Medulla oblongata (tissue), 1 donor: ENCODE measurements at regions not wholly inside any gene's neighbourhood (a gene's known extent, or its start where the extent isn't known, plus 50 kb on each side); places are given as distances from the start of the nearest gene placed in this dataset.

Experiments
- DNase-seq: peaks from one replicate; pipeline ENCODE4 v3.0.0-alpha.2; 2015; ENCODE audit errors: extremely low spot score

DNA sequence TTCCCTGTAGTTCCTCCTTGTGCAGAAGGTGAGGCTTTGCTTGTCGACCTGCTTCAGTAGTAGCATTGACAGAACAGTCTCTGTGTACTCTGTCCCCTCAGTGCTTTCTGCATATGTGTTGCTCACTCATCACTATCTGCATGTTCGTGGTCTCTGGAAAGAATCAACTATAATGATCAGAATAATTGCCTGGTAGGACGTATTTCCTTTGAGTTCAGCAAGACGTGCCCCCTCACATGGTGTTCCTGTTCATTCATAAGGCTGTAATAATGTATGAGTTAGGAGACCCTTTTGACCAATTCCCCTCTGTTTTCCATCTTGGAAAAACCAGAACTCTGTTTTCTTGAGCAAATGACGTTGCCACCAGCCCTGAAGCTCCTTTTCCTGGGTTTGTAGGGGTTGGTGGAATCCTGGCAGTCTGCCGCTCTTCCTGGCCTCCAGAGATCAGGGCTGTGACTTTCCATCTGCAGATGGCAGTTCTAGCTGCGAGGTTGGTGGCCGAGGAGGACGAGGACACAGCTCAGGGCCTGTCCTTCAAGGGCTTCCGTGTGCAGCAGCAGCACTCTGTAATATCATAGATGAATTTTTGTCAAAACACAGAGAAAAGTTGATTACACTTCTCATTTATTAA, 61.9 kb downstream of the EXOSC2 start:
- DNase-seq: no peak

DNA sequence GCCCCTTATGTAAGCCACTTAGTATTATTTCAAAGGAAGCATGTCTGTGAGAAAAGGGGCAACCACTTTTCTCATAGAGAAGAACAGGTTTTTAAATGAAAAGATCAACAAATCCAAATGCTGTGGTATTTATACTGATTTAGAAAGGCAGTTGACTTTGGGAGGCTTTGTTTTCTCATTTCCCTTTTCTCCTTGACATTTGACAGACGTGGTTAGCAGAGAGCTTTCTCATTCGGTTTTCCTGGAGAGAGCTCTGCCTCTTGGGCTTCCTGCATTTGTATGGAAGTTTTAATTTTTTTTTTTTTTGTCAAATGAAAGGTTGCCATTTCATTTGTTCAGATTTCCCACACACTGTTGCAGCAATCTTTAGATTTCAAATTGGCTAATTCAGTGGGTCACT, 62.5 kb downstream of the EXOSC2 start:
- peak; percentile 41 for DNase-seq

DNA sequence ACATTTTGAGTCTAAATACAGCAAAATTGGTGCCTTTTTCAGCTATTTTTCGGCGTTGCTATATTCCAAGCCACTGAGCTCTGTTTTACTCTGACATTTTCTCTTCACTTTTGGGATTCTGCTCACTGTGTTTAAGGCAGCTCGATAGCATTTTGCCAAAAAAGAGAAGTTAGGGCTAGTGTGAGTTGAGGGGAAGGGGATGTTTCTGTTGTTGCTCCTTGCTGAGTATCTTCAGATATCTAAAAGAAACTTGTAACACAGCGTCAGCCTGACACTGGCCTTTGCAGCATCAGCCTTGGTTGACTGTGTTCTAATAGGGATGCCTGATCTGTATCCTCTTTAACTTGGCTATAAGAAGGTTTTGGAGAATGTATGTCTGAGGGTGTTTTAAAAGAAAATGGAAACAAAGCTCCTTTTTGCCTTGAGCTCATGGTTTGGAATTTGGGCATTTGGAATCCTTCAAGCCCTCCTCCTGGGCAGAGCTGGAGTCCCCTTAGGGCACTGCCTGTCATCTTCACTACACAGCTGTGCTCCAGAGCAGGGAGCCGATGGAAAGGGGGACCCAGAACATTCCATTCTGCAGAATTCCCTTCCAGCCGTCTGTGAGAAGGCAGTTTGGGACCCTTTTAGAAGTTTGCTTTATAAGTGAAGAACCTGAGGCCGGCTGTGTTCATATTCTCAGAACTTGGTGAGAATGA, 63.0 kb downstream of the EXOSC2 start:
- no peak for DNase-seq

DNA sequence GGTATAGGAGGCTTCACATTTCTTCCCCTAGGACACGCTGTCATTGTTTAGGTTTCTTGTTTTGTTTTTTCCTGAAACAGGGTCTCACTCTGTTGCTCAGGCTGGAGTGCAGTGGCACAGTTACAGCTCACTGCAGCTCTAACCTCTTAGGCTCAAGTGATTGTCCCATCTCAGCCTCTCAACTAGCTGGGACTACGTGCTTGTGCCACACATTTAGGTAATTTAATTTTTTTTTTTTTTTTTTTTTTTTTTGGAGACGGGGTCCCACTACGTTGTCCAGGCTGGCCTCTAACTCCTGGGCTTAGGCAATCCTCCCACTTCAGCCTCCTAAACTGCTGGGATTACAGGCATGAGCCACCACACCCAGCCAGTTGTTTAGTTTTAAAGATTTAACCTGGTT, 66.2 kb downstream of the EXOSC2 start:
- no peak for DNase-seq

DNA sequence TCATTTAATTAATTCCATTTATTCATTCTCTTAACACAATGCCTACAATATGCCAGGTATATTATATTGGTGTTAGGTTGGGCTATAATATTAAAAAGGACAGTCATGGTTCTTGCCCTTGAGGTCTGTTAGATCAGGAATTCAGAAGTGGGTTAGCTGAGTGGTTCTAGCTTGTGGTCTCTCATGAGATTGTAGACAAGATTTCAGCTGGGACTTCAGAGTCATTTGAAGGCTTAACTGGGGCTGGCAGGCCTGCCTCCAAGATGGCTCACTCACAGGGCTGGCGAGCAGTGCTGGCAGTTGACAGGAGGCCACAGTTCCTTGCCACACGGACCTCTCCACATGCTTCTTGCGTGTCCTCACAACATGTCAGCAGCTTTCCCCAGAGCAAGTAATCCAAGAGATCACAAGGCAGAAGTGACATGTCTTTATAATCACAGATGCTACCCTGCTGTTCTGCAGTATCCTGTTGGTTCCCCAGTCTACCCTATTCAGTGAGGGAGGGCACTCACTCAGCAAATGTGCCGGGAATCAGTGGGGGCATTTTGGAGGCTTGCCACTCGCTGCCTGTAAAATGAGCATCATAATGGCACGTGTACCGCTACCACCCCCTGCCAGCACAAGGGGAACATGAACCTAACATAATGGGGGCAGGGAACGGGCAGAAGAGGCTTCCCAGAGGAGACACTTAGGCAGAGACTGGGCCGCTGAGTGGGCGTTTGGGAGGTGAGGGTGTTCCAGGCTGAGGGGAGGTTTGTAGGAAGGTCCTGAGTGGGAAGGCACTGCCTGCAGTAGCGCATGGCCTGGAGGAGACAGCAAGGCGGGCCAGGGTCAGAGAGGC, 70.0 kb downstream of the EXOSC2 start:
- DNase-seq: no peak

DNA sequence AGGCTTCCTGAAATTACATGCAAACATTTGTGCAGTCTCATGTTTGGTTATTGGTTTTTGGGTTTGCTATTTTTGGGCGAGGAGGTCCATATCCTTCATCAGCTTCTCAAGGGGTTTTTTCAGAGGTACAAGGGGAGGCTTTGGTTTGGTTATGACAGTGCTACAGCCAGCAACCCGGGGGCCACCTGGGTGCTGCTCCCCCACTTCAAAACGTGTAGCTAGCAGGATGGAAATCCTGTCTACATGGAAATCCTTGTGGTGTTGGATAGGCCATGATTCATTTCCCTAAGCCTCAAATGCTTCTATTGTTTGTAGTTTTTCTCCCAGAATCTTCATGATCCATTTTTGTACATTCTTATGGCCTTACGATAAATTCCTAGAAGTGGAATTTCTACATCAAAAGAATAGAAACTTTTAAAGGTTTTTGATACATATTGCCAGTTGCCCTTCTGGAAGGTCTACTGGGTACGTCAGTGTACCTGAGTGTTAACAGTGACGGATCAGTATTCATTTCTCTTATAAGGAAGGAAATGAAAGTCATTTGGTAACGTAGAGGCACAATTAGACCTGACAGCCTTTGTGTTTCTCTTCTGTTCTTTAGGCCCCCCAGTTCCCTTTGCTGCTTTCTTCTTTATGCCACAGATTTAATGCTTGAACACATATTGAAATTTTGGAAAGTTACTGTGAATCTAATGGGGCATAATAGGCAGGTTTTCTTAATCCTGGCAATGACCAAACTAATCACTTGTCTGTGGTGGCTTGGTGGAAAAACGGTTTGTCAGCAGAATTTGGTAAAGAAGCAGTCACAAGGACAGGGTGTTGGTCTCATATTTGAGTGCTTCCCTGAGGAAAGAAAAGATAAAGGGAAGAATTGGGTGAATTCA, 69.7 kb upstream of the ABL1 start:
- no peak for DNase-seq

DNA sequence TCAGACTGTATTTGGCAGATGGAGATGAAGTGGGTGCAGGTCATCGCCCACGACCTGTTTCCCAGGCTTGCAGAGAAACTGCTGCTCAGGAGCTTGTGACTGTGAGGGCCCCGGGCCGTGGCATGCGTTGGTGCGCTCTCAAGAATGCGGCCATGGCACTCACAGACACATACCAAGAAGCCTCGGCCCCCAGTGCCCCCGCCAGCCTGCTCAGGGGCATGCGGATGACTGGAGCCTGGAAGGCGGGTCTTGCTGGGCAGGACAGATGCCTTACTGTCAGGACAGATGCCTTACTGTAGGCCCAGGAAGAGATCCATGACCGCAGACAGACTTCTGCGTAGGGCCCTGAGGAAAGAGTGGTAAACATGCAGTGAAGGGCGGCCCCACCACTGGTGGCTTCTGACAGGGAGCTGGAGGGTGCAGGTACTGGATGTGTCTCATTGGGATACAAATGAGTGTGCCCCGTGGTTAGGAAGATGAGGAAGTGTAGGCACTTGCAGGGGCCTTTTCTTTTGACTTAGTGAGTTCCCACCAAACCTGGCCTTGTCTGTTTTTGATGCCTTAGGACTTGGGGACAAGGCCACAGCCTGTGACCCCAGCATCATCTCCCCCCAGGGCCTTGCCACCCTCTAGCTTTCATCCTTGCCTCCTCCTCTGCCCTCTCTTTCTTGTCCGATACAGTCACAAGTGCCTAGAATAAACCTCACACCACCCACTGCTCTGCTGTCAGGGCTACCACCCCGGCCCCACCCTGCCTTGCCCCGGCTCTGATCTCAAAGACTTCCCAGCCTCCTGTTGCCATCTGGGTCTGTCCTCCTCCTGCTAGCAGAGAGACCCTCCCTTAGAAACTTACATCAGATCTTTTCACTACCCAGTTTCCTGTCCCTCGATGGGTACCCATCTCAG, 68.8 kb upstream of the ABL1 start:
- no peak for DNase-seq

DNA sequence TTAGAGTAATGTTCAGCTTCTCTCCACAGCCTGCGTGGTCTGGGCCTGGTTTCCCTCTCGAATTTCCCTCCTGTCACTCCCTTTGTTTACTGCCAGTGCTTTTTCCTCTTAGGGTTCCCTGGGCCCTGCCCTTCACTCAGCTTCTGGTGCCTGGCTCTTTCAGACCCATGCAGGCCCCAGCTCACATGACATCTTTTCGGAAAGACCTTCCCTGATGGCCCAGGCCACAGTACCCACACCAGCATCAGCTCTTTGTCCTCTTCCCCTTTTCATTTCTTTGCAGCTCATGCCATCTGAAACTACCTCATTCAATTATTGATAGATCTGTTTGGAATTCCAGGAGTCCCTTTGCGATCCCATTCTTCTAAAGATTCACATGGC, 68.1 kb upstream of the ABL1 start:
- DNase-seq: peak; percentile 60

DNA sequence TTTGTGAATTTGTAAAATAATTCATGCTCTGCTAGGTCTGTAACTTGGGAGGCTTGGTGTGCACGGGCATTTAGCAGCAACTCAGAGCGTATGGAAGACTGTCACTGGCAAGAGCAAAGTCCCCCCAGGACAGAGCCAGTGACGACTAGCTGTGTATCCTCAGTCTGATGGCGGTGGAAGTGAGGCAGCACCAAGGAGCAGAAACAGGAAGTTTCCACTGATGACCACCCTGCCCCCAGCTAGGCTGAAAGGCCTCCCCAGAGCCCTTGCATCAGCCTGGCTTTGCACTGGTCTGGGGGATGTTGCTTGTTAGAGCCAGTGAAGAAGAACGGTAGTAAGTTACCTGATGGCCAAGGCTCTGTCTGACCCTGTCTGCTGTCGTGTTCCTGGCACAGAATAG, 66.8 kb upstream of the ABL1 start:
- DNase-seq: no peak

DNA sequence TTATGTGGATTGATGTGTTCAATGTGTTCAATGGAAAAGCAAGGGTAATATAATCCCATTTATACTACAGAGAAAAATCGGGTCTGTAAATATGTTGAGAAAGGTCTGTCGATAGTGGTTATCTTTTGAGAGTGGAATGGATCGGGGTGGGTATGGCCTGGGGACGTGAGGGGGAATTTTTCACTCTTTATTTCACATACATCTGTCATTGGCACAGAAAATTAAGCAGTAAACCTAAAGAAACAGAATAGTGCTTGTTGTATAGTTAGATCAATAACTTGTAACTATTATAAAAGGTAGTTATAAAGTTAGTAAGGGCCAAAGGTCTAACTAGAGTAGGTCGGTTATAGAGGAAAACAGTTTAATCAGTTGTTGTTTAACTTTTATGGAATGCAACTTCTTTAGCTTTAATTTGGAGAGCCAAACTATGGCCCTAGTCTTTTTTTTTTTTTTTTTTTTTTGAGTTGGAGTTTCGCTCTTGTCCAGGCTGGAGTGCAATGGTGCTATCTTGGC, 66.1 kb upstream of the ABL1 start:
- no peak for DNase-seq

DNA sequence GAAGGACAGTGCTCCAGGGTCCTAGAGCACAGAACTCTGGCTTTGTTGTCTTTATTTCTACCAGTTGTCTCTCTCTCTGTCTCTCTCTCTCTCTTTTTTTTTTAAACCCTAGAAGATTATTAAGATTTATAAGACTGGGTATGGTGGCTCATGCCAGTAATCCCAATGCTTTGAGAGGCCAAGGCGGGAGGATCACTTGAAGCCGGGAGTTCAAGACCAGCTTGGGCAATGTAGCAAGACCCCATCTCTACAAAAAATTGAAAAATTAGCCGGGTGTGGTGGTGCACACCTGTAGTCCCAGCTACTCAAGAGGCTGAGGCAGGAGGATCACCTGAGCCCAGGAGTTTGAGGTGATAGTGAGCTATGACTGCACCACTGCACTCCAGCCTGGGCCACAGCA, 65.0 kb upstream of the ABL1 start:
- no peak for DNase-seq

DNA sequence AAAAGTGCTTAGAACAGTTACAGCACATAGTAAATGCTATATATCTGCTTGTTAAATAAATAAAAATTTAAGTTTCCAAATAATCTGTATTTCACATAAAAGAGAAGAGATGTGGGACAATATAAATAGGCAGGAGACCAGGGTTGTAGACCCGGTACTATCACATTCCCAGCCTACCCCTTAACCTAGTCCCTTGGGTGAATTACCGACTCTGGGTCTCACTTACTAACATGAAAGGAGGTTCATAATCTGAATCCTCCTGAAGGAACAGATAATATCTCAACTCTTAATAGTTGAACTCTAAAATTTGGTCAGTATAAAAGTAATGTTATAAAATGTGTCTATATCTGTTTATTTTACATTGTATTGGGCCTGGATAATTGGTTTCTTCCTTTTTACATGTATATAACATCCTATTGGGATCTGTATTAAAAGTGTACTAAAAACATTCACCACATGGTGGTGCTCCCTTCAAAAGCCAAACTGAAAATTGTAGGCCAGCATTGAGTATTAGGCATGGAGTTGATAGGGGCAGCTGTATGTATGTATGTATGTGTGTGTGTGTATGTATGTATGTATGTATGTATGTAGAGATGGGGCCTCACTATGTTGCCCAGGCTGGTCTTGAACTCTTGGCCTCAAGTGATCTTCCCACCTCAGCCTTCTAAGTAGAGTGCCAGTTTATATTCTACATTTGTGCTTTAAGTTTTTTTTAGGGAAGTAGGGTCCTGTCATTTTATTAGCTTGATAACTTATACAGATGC, 64.2 kb upstream of the ABL1 start:
- DNase-seq: peak; percentile 82

DNA sequence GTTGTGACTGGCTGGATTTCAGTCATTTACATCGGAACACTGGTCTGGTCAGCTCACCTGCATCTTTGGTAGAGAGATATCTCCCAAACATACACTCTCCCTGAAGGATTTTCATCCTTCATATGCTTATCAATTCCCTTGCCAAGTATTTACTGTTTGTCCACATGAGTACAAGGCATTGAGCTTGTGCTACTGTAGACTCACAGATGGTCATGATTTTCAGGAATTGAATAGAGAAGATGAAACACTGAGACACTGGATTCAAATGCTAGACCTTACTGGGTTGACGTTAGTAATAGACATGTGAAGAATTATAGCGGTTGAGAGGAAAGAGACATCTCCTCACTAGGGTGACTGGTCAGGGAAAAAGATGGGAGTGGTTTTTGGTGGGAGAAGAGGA, 62.9 kb upstream of the ABL1 start:
- DNase-seq: no peak

DNA sequence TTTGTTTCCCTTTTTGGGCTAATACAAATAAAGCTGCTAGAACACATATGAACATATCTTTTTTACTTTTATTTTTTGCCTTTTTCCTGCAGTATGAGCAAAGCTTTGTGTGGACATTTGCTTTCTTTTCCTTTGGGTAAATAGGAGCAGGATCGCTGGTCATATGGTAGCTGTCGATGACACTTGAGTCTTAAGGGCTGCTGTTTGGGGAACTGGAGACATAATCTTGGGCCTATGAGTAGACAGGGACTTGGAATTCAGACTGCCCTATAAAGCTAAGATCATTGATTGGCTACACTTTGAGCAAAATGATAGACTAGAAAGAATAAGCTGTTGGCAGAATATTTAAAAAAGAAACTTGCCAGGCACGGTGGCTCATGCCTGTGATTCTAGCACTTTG, 60.9 kb upstream of the ABL1 start:
- DNase-seq: no peak

DNA sequence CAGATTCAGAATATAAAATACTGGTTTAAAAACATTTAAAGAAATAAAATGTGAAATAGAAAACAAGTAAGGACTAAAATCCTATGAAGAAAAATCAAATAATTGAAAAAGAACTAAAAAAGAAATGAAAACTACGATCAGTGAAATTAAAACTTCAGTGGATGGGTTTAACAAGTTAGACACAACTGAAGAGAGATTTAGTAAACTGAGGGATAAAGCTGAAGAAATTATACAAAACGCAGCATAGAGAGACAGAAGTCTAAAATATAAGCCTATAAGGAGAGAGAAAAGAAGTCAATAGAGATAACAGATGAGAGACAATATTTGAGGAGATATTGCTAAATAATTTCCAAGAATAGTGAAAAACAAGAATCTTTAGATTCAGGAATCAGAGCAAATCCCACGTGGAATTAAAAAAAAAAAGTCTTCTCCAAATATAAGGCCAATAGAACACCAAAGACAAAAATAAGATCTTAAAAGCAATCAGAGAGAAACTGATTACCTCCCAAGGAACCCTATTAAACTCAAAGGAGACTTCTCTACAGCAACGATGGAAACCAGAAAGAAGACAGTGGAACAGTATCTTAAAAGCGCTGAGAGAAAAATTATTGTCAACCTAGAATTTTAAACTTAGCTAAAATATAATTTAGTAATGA, 59.6 kb upstream of the ABL1 start:
- no peak for DNase-seq

DNA sequence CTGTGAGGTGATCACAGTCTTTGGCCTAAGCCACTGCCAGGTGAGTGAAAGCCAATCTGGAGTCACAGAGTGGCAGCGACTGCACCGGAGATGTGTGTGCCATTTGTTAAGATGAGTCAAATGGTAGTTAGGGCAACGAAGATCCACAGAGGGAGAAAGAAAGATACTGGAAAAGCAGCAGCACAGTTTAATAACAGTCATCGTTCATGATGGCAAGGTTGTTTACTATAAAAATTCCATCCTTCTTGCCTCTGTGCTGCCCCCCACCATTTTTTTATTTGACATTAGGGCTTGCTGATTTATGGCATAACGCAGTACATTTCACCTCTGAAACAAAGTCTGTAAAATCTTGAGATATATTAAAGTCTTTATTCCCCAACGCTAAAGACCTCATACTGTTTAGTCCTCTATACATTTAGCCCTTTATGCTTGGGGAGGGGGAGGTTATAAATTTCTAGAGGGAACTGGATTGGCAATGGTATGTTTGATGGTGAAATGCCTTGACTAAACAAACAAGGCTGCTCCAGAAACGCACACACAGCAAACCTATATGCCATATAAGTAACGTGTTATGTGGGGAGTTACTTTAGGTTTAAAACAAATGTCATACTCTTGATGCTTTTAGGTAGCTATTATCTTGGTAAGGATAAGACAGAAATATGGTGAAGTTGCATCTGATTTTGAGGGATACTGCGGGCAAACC, 55.8 kb upstream of the ABL1 start:
- no peak for DNase-seq

DNA sequence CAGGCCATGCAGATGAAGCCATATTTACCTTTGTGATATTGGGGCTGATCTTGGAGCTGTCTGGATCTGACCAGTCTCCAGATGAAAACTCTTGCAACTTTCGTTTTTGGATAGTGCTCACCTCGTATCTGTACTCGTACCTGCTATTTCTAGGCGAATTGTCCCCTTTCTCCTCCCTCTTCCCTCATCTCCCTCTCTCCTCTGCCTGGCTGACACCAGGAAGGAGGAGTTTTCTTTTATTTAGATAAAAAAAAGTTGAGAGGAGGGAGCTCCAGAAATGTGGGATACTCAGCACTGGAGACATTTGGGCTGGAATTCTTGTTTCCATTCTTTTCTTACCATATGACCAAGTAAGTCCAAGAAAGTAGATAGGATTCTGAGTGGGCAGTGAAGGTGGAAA, 54.6 kb upstream of the ABL1 start:
- DNase-seq: no peak

DNA sequence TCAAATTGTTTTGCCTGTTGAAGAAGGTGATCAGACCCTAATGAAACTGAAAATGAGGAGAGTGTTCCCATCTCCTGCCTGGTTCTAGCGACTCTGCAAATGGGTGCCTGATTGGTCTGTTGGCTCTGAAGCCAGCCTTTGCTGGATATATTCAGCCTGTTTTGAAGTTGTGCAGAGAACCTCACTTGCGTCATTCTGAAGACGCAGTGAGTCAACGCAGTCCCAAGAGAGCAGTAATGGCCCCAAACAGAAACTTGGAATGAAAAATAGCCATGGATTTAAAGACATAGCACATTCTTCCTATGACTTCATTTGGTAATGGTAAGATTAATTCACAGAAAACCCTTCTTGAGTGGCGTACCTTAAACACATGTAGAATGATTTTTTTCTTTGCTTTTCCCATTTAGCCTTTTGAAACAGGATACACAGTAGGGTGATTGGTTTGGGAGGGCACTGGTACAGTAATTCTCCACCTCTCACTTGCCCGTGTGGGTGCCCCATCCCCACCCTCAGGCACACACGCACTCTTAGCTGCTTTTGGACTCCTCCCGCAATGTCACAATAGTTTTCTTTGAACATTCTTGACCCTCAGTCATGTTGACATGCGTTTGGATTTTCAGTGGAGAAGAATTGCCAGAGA, 54.1 kb upstream of the ABL1 start:
- no peak for DNase-seq
